Type B pancreatic cell (in vitro differentiated cells): ENCODE measurements at regions not wholly inside any gene's neighbourhood (a gene's known extent, or its start where the extent isn't known, plus 50 kb on each side); places are given as distances from the start of the nearest gene placed in this dataset.

Source experiments
- DNase-seq: peaks from one replicate; pipeline ENCODE4 v3.0.0; 2021; ENCODE audit warnings: mixed read lengths; ENCODE audit not compliant: unreplicated experiment; ENCODE audit errors: extremely low spot score
- H3K27ac Mint-ChIP-seq: 2 replicates; pipeline ENCODE4 v1.8.0; 2021; ENCODE audit warnings: mild to moderate bottlenecking, mixed read lengths
- H3K27me3 Mint-ChIP-seq: 2 replicates; pipeline ENCODE4 v1.8.0; 2021; ENCODE audit warnings: mixed read lengths
- H3K36me3 Mint-ChIP-seq: 2 replicates; pipeline ENCODE4 v1.8.0; 2021; ENCODE audit warnings: mixed read lengths
- H3K4me1 Mint-ChIP-seq: one replicate; pipeline ENCODE4 v1.8.0; 2021; ENCODE audit warnings: mixed read lengths; ENCODE audit not compliant: unreplicated experiment
- H3K4me3 Mint-ChIP-seq: 2 replicates; pipeline ENCODE4 v1.8.0; 2021; ENCODE audit warnings: mild to moderate bottlenecking, mixed read lengths
- H3K9me3 Mint-ChIP-seq: 2 replicates; pipeline ENCODE4 v1.8.0; 2021; ENCODE audit warnings: mixed read lengths
- CTCF ChIP-seq: fragments of 200-600 bp; sonication (generic); conservative IDR thresholded peaks from 2 replicates; pipeline ENCODE4 v1.5.0; 2021; ENCODE audit warnings: antibody characterized with exemption, mild to moderate bottlenecking

GRCh38 chrX:10714531-10714930 lies 94.1 kb upstream of the MID1 start:
- no peak for DNase-seq
- peaks cover 2% of the 10 kb centered on the region for H3K4me1 Mint-ChIP-seq
- H3K27me3 Mint-ChIP-seq, result no peaks in the 10 kb centered on the region
- peaks cover 3% of the 10 kb centered on the region for H3K36me3 Mint-ChIP-seq
- H3K4me3 Mint-ChIP-seq, result no peak overlapping the region
- no peak for TF ChIP-seq CTCF
- peaks cover 4% of the 10 kb centered on the region for H3K9me3 Mint-ChIP-seq
- no peak overlapping the region for H3K27ac Mint-ChIP-seq

- no peaks in the 10 kb centered on the region for H3K9me3 Mint-ChIP-seq
- no peak overlapping the region for H3K27ac Mint-ChIP-seq
Measured at GRCh38 chrX:10722851-10723250, 102.5 kb upstream of the MID1 start.

GRCh38 chrX:10725071-10725470 lies 104.7 kb upstream of the MID1 start:
- H3K36me3 Mint-ChIP-seq, result no peaks in the 10 kb centered on the region
- H3K27ac Mint-ChIP-seq, result no peak overlapping the region
- H3K4me1 Mint-ChIP-seq, result no peaks in the 10 kb centered on the region
- peak; percentile 64 for TF ChIP-seq CTCF
- H3K27me3 Mint-ChIP-seq, result no peaks in the 10 kb centered on the region
- H3K9me3 Mint-ChIP-seq, result no peaks in the 10 kb centered on the region
- no peak for DNase-seq
- H3K4me3 Mint-ChIP-seq, result no peak overlapping the region

More at GRCh38 chrX:10722851-10723250, 102.5 kb upstream of the MID1 start:
- no peak for DNase-seq
- TF ChIP-seq CTCF, result peak; percentile 85
- Mint-ChIP-seq H3K4me1 (no peaks in the 10 kb centered on the region), H3K4me3 (no peak overlapping the region), H3K27me3 (no peaks in the 10 kb centered on the region), H3K36me3 (no peaks in the 10 kb centered on the region)

GRCh38 chrX:10726647-10727046 lies 106.3 kb upstream of the MID1 start:
- H3K36me3 Mint-ChIP-seq, result no peaks in the 10 kb centered on the region
- H3K4me3 Mint-ChIP-seq, result no peak overlapping the region
- H3K9me3 Mint-ChIP-seq, result no peaks in the 10 kb centered on the region
- H3K4me1 Mint-ChIP-seq, result no peaks in the 10 kb centered on the region
- H3K27me3 Mint-ChIP-seq, result no peaks in the 10 kb centered on the region
- no peak for TF ChIP-seq CTCF
- DNase-seq, result no peak
- no peak overlapping the region for H3K27ac Mint-ChIP-seq

GRCh38 chrX:10728806-10729389 lies 108.5 kb upstream of the MID1 start:
- H3K27ac Mint-ChIP-seq, result no peak overlapping the region
- no peaks in the 10 kb centered on the region for H3K27me3 Mint-ChIP-seq
- no peaks in the 10 kb centered on the region for H3K4me1 Mint-ChIP-seq
- H3K4me3 Mint-ChIP-seq, result no peak overlapping the region
- no peak for DNase-seq
- no peaks in the 10 kb centered on the region for H3K36me3 Mint-ChIP-seq
- no peaks in the 10 kb centered on the region for H3K9me3 Mint-ChIP-seq
- no peak for TF ChIP-seq CTCF

- Mint-ChIP-seq H3K4me3 (no peak overlapping the region), H3K27ac (no peak overlapping the region), H3K36me3 (no peaks in the 10 kb centered on the region), H3K4me1 (peaks cover 19% of the 10 kb centered on the region), H3K27me3 (no peaks in the 10 kb centered on the region), H3K9me3 (no peaks in the 10 kb centered on the region)
- no peak for DNase-seq
- TF ChIP-seq CTCF, result no peak
Measured at GRCh38 chrX:10739426-10739825, 119.0 kb upstream of the MID1 start.
